GM04503 (cell line): ENCODE measurements at regions not wholly inside any gene's neighbourhood (a gene's known extent, or its start where the extent isn't known, plus 50 kb on each side); places are given as distances from the start of the nearest gene placed in this dataset.

ENCODE experiments used
- DNase-seq: peaks from one replicate; pipeline ENCODE4 v3.0.0-alpha.2; 2012; ENCODE audit warnings: low read depth

DNA sequence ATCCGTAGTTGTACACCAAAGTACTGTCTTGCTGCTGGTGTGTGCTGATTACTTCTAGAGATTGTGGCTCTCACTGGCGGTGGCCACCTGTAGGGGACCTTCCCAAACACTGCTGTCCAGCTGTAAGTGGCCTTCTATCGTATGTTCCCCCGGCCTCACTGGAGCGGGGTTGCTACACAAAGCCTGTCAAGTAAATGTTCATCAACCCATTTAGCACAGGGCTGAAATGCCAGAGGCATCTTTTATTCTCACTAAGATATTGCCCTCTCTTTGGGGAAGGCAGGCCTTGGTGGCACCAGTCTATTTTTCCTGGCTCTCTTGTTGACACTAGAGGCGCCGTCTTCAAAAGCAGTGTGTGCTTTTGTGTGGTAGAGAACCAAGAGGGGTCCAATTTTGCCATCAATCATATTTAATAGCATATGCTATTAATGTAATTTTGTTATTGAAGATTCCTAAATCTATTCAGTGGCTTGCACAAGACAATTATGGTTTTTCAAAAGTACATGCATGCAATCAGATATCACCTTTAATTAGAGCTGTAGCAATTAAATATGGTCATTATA lies 514.4 kb upstream of the SALL1 start:
- no peak for DNase-seq

DNA sequence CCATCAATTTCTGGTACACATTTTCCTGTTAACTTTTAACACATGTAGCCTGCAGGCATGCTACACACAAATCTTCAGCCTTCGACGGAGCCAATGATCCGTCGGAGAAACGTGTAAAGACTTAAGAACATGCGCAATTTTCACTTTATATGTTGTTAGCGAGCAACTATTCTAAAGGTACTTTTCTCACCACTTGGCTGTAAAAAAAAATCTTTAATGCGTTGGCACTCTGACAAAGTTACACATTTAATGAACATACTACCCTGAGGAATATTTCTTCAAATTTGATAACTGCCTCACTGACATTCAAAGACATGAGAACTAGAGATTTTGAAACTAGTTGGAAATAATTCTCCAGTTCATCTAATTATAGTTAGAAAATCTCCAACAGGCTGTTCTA lies 507.5 kb upstream of the SALL1 start:
- DNase-seq = no peak

DNA sequence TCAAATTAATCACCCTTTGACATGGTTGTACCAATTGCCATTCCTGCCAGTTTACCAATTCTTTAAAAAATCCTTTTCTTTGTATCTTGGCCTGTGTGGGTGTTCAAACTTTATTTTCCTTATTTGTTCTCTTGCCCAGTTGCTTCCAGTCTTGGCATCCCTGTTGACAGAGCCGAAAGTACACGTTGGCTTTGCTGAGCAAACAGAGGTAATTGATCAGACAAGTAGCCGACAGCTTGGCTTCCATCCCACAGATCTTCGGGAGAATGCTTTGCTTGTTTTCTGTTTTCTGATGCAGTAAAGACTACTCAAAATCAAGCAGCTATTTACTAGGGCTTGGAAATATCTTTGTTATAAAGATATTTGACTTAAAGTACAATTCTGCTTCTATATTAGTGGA lies 506.8 kb upstream of the SALL1 start:
- no peak for DNase-seq

DNA sequence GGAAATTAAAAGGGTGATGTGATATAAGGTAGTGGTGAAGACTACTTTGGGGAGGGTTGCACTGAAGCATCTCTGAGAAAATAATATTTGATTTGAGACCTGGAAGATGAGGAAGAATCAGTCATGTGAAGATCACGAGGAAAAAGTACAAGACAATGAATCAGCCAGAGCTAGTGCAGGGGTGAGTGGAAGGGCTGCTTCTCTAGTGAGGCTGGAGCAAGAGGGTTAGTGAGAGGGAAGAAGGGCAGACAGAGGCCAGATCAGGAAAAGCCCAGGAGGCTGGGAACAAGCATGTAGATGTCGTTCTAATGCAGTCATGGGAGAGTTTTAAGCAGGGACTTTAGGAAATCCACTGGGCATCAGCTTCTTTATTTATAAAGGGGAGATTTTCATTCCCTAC lies 504.2 kb upstream of the SALL1 start:
- no peak for DNase-seq

DNA sequence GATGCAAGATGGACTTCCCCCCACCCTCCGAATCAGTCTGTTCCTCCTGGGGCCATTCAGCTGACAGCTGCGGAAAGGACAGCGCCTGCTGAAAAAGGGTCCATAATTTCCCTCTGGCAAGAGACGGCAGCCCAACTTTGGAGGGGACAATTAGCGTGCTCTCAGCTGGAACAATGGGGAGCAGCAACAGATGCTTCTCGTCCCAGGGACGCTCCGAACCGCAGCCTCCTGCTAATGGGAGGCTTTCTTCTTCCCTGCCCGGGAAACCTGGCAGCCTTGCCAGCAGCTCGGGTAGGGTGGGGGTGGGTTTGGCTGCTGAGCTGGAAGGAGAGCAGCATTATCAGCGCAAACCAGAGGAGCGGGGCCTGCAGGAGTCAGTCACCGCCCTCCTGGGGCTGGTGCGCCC lies 500.0 kb upstream of the SALL1 start:
- no peak for DNase-seq

DNA sequence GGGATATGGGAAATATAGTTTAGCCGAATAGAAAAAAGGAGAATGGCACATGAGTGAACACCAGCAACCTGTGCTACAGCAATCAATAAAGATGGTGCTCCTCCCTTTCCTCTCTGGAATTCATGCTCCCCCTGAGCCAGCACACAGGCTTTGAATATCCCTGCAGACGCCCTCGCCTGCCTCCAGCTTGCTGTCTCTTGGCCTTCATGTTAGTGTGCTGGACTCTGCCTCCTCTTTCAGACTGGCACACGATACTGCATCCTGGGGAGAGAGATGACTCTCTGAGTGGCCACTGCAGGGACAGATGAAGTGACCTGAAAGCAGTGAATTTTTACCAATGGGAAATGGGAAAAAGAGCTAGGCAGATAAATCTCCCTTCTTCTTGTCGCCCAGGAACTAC lies 498.6 kb upstream of the SALL1 start:
- DNase-seq = no peak

DNA sequence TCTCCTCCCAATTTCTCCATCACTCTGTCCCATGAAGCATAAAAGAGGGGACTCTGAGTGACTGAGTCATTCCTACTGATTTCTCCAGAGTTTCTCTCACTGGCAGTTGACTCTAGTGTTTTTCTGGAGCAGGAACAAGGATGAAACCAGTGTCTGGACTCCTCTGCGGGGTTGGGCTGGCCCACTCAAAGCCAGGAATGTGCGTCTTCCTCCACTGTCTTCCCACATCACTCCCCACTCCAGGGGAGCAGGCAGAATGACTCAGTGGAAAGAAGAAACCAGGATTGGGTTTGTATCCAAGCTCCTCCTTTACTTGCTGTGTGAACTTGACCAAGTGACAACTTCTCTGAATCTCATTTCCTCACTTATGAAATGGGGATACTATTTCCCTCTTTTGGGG lies 497.5 kb upstream of the SALL1 start:
- DNase-seq = peak; percentile 31

DNA sequence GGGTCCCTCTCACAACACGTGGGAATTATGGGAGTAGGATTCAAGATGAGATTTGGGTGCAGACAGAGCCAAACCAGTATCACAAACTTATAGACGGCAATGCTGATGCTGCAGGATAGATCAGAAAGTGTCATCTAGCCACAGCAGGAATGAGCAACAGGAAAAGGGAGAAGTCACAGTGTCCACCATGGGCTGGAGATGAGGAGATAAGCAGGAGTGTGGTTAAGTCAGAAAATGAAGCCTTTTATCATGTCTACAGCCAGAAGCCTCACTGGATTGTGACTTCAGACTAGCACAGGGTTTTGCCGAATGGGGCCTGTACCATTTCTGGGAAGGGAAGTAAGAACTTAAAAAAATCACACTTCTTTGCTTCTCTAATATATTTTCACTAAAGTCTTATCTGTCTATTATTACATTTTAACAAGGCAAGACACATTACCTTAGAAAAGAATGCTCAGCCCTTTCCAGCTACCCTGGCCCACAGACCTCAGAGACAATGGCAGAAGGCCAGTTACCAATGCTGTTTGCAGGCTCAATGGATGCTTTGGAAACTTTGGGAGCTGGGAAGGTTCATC lies 490.2 kb upstream of the SALL1 start:
- DNase-seq = no peak

DNA sequence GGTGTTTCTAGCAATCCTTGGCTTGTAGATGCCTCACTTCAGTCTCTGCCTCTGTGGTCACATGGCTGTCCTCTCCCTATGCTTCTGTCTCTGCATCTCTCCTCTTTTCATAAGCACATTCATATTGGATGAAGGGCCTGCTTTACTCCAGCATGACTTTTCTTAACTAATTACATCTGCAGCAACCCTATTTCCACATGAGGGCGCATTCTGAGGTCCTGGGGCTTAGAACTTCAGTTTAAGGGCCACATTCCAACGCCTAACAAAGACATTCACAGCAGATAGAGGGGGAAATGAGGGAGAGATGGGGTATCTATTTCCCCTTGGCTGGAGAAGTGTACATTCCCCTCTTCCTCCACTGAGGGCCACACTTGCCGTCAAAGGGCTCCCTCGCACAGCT lies 489.1 kb upstream of the SALL1 start:
- DNase-seq = no peak

DNA sequence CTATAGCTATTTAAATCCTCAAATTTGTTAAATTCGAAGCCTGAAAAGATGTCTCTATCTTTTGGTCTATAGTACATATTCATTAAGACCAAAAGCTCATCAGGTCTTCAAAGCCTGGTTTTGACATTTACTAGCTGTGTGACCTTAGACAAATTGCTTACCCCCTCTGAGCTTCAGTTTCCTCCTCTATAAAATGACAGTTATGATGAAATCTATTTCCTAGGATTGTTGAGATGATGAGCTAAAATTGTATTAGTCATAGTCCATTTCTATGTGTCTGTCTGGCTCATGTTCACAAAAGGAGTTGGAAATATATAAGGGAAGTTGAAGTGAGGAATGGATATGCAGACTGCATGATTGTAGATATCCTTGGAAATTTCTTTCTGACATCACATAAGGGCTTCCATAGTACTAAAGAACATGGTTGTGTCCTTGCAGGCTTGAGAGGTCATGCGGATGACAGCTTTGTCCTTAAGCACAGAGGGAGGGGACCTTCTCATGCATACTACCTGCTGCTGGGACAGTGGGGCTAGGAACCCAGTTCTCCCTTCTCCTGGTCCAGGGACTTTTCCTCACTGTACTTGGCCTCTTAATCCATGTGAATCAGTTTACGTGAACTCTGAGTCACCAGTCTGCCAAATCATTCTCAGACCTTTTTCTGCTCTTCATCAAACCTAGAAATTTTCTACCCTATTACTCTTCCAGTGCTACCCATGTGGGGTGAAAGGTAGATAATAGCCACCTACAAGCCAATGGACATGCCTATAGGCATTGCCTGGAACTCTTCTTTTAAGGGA lies 487.5 kb upstream of the SALL1 start:
- DNase-seq = no peak

DNA sequence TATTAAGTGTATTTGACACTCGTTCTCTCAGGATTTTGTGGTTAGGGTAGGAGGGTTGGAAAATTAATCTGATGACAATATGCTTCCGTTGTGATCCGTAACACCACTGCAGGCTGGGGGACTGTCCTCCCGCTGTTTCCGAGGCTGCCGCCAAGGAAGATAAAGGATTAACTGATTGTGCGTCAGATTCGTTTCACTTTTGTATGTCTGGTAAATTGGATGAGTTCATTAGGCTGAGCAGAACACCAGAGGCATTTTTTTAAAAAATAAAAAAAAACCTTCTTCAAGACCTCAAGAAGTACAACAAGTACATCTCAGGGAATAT lies 486.7 kb upstream of the SALL1 start:
- no peak for DNase-seq

DNA sequence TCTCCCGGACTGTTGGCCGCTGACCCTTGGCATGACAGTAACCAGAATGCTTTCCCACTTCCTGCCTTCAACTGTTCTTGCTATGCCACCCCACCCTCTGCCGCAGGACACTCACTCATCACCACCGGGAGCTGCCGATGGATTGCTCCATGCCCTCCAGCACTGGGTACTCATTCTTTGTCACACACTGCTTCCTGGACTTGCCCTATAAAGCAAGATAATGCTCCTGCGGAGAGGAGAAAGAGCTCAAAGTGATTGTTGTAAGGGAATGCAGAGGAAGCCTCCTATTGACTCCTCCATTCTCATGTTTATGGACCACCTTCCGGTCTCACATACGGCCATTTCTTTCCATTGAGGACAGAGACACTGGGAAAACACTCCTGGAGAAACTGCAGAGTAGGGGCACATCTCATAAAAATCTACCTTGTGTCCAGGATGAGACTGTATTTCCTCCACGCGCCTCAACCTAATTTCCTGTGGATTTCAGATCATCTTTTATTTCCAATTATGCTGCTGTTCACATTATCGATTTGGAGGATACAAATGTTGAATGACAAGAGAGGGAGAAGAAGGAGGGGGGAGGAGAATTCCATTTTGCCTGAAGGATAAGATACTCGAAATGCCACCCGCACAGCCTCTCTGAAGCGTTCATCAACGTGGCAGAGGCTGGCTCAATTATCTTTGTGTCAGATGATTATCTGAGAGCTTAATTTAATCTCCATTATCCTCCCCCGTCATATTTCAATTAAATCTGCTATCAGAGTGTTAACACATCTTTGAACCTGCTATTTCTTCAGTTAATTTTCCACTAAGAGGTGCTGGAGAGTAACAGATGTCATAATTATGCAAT lies 486.1 kb upstream of the SALL1 start:
- no peak for DNase-seq

DNA sequence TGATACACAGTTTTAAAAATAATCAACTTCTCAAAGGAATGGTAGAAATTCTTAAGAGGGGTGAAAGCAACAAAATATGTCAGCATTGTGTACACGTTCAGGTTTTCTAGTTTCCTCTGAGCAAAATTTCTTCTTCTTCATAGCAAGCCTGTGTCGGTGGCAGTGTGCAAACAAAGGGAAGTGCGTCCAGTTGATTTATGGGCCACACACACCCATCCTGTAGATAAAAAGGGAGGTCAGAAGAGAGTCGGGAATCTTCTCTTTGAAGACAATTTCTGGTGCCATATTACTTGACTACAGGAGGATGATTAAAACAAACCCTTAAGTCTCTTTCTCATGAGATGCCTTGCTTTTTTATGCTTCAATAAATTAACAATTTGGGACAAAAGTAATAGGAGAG lies 484.1 kb upstream of the SALL1 start:
- no peak for DNase-seq

DNA sequence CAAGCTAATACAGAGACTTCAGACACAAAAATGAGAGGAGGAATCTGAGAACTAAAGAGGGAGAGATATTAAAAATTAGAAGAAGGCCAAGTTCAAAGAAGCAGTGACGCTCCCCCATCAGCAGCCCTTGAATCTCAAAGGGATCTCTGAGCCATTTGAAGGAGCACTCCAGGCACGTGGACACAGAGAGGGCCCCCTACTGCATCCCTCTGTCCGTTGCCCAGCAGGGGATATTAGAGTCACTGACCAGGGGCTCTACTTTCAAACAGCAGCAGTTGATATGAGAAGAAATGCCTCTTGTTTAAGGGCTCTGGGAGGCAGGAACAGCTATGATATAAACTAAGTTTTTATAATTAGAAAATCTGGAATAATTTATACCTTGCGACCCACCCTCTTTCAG lies 479.0 kb upstream of the SALL1 start:
- DNase-seq = no peak

DNA sequence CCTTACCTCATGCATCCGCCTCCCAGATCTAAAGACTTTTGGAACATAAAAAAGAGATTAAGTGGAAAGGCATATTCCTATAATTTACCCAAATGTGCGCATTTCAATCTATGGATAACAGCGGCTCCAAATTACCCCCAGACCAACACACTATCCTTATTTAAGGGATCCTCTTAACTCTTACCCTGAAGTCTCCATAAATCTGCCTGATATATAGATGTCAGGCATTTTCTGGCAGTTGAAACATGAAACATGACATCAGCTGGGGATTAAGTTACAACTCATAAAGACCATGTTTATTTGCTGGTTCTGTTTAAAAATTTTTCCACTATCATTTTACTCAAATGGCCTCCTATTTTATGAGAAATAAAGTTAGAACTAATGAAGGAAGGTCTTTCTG lies 478.5 kb upstream of the SALL1 start:
- DNase-seq = no peak

DNA sequence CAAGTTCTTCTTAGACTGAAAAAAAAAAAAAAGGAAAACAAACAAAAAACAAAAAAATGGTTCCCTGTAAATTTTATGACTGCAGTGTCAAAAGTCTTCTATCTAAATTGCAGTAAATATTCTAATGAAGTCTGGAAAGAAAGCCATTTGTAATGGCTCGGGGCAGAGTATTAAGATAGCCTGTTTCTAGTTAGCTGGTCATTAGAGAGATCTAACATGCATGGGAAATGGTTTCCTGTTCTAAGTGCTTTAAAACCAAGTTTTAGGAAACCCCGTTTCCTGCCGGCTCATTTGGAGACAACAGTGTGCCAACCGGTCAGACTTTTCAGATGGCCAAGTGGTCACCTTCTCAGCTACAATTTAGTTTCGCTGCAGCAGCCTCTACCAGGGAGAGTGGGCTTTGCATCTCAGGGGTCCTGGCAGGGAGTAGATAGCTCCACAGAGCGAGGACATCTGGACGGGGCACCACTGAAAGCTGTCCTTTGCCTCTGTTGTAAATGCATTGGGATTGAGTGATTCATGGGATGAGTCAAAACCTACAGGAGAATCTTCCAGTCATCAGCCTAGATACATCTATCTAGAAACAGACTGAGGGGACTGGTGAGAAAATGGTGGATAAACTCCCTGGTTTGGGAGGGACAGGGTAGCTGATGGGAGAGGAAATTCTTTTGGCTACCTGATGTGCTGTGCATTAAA lies 473.2 kb upstream of the SALL1 start:
- DNase-seq = no peak

DNA sequence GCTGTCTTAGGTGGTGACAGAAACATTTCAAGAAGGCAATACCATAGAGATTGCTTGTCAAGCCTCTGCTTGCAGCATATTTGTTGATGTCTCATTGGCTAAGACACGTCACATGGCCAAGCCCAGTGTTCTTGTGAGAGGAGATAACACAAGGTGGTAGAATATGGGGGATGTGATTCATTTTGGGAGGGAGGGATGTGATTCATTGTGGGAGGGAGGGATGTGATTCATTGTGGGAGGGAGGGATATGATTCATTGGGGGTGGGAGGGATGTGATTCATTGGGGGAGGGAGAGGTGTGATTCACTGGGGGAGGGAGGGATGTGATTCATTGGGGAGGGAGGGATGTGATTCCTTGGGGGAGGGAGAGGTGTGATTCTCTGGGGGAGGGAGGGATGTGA lies 470.5 kb upstream of the SALL1 start:
- no peak for DNase-seq

DNA sequence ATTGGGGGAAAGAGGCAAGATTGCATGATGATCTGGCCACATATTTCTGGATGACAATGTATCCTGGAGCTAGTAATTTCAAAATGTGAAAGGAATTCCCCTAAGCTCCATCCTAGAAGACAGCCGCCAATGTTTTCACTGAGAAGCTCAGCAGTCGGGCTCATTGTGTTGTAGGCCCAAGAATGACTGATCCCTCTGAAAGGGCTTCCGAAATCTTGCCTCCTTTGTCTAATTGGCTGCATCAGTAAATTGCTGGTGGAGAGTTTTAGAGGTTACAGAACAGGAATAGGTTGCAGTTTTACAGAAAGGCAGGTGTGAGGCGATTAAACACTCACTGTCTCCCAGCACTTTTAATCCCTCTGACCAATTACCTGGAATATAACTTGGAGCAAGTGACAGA lies 464.1 kb upstream of the SALL1 start:
- DNase-seq = no peak

DNA sequence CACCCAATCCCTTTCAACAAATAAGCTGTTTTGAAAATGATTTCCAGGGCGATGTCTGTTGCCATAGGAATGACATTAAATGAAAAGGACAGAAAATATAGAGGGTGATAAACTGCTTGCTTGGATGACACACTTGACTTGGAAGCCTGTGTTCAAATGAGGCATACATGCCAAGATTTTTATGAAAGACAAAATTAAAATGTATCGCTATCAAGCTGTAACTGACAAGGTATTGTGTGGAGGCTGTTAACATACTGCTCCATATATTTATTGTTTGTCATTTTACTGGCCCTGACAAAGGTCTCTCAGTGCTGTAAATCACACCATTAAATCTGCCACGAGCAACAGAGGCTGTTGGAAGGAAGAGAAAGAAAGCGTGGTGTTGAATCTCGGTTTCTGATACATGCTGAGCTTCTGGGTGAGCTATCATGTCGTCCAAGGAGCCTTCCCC lies 456.2 kb upstream of the SALL1 start:
- DNase-seq = no peak

DNA sequence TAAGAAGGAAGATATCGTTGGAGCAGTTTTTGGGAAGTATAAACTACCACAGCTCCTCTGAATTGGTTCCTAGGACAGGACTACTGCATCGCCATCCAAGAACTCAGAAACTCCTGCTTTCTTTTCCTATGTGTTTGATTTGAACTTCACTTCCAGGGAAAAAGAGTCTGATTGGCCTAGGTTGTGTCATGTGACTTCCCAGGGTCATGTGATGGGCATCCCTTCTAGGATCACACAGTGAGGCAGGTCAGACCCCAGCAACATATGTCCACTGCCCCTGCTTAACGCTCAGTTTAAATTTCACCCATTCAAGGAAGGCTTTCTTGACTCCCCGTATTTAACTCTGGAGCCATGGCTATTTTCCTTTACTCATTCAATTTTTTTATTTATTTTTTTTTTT lies 445.2 kb upstream of the SALL1 start:
- no peak for DNase-seq

DNA sequence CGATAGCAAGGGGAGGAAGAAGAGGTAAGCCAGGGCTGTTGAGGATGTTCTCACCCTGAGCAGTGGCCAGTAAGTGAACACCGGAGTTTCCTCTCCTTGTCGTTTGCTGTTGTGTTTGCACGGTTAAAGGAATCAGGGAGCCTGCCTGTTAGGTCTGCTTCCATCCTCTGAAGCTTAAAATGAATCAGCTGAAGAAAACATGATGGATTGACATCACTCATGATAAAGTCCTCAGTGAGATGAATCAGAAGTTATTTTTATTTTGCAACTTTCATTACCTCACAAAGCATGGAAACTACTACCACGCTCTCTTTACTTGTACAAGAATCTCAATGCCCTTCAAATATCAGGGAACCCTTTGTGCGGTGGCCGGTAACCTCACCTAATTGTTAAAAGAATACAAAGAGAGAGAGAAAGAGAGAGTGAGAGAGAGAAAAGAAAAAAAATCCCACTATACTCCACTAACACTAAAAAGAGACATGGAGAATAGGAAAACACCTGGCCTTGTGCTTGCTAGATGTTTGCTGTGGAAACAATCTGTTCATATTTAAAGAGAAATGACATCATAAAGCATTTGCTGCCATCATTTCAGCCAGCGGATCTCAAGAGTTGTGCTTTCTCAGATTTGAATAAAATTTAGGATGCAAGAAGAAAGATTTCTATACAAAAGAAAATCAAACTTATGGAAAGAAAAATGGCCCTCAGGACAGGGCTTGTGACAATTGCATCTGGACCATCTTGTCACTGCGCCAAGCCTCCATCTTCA lies 441.6 kb upstream of the SALL1 start:
- no peak for DNase-seq
